Stomach (tissue), 8 donors: ENCODE measurements at regions not wholly inside any gene's neighbourhood (a gene's known extent, or its start where the extent isn't known, plus 50 kb on each side); places are given as distances from the start of the nearest gene placed in this dataset.

Experiments used
- DNase-seq, 2 donors: peaks; one replicate each; pipeline versions ENCODE4 v3.0.0 to v3.0.0-alpha.2; 2013 to 2019
- H3K27ac ChIP-seq, 5 donors: fragments of 200-600 bp in 4 of 5; sonication (generic) in 4 of 5; one replicate each; pipeline ENCODE4 v1.5.1; 2013 to 2019; ENCODE audit warnings: mild to moderate bottlenecking in 1 of 5, moderate library complexity in 1 of 5
- H3K27me3 ChIP-seq, 3 donors: fragments of 200-600 bp; sonication (generic); one replicate each; pipeline ENCODE4 v1.5.1; 2017 to 2019; ENCODE audit warnings: mixed run types in 1 of 3
- H3K36me3 ChIP-seq, 4 donors: fragments of 200-600 bp; sonication (generic); 1 replicate in 3 of 4; 2 replicates in 1 of 4; pipeline ENCODE4 v1.5.1; 2016 to 2019
- H3K4me1 ChIP-seq, 4 donors: fragments of 200-600 bp; sonication (generic); one replicate each; pipeline ENCODE4 v1.5.1; 2016 to 2019
- H3K4me3 ChIP-seq, 4 donors: fragments of 200-600 bp; sonication (generic) in 3 of 4; one replicate each; pipeline ENCODE4 v1.5.1; 2016 to 2019; ENCODE audit warnings: mild to moderate bottlenecking in 1 of 4
- H3K9me3 ChIP-seq, 4 donors: fragments of 200-600 bp; sonication (generic); one replicate each; pipeline ENCODE4 v1.5.1; 2016 to 2019
- CTCF ChIP-seq, 7 experiments: fragments of 450-650 bp in 4 of 7; fragments of 200-600 bp in 3 of 7; sonication (generic) in 3 of 7; IDR thresholded peaks; one replicate each; pipeline ENCODE4 v1.5.1; 2016 to 2019; ENCODE audit warnings: antibody characterized with exemption in 7 of 7, control low read depth in 2 of 7, mild to moderate bottlenecking in 1 of 7
- EP300 ChIP-seq: sonication (generic); formaldehyde crosslinking; IDR thresholded peaks from one replicate; pipeline ENCODE4 v1.6.1; 2017; ENCODE audit warnings: antibody characterized with exemption
- POLR2A ChIP-seq, 4 donors: fragments of 450-650 bp; IDR thresholded peaks; one replicate each; pipeline ENCODE4 v1.6.1; 2016; ENCODE audit warnings: antibody characterized with exemption in 4 of 4, control low read depth in 2 of 4, mild to moderate bottlenecking in 1 of 4, moderate library complexity in 1 of 4
- POLR2AphosphoS5 ChIP-seq, 3 donors: sonication (generic); formaldehyde crosslinking; IDR thresholded peaks; one replicate each; pipeline ENCODE4 v1.6.1; 2016; ENCODE audit warnings: antibody characterized with exemption in 3 of 3
- WGBS, 5 donors: extraction: QIAGEN DNeasy Blood & Tissue Kit in 3 of 5; methylation state at CpG; one replicate each; pipeline versions ENCODE4 v1.1.5 to v1.1.7; 2013 to 2018; 5-methylcytosine and 5-hydroxymethylcytosine counted together
- intact Hi-C: fragments of 100-400 bp; cut with DNase I; formaldehyde crosslinking; loops from one replicate; pipeline ENCODE4 v1.15.1; 2023; ENCODE audit warnings: low total_unique reads
- donor health status: healthy with polysubstance abuse.
- donor health status: Bipolar disorder and iron deficiency.
- donor health status: healthy.

- H3K4me1 ChIP-seq = peaks cover 0 to 3% (median 0%) of the 10 kb centered on the region in 4 donors
- DNase-seq = no peak
- peak overlapping the region in 2 of 5 donors; percentile 20 to 44 for H3K27ac ChIP-seq
- H3K36me3 ChIP-seq = no peaks in the 10 kb centered on the region
- WGBS, 5 donors = 43 to 60% (median 55%) methylated on average over 7 of the region's 7 CpGs
- H3K9me3 ChIP-seq = no peaks in the 10 kb centered on the region
- peak overlapping the region; percentile 22 to 33 (median 28) for H3K4me3 ChIP-seq
- intact Hi-C loops = no loop called here
- TF ChIP-seq CTCF (IDR thresholded peaks at IDR 0.05) (no peak), EP300 (no peak), POLR2AphosphoS5 (IDR thresholded peaks at IDR 0.05) (no peak), POLR2A (IDR thresholded peaks at IDR 0.05) (no peak)
- H3K27me3 ChIP-seq = no peaks in the 10 kb centered on the region
These were observed 77.5 kb upstream of the IL12A start for GRCh38 chr3:159910991-159911663.

- H3K4me1 ChIP-seq = peaks cover 0 to 3% (median 0%) of the 10 kb centered on the region in 4 donors
- no peaks in the 10 kb centered on the region for H3K9me3 ChIP-seq
- 61 to 87% (median 77%) methylated on average over 2 of the region's 2 CpGs for WGBS, 5 donors
- no peak for DNase-seq
- no peak for TF ChIP-seq EP300
- TF ChIP-seq CTCF (IDR thresholded peaks at IDR 0.05) = no peak
- TF ChIP-seq POLR2AphosphoS5 (IDR thresholded peaks at IDR 0.05) = no peak
- TF ChIP-seq POLR2A (IDR thresholded peaks at IDR 0.05) = no peak
- peak overlapping the region in 1 of 5 donors; percentile 20 for H3K27ac ChIP-seq
- no peaks in the 10 kb centered on the region for H3K27me3 ChIP-seq
- intact Hi-C loops = no loop called here
- peak overlapping the region; percentile 22 to 33 (median 28) for H3K4me3 ChIP-seq
- no peaks in the 10 kb centered on the region for H3K36me3 ChIP-seq
These were observed 77.0 kb upstream of the IL12A start for GRCh38 chr3:159911664-159912037.

- Histone ChIP-seq H3K36me3 (no peaks in the 10 kb centered on the region), H3K9me3 (no peaks in the 10 kb centered on the region), H3K4me3 (no peak overlapping the region), H3K27me3 (no peaks in the 10 kb centered on the region), H3K4me1 (peaks cover 0 to 3% (median 0%) of the 10 kb centered on the region in 4 donors), H3K27ac (no peak overlapping the region)
- 50 to 71% (median 54%) methylated on average over 1 of the region's 1 CpG for WGBS, 5 donors
- TF ChIP-seq POLR2A (IDR thresholded peaks at IDR 0.05) (no peak), POLR2AphosphoS5 (IDR thresholded peaks at IDR 0.05) (no peak), EP300 (no peak), CTCF (IDR thresholded peaks at IDR 0.05) (no peak)
- DNase-seq = no peak
- intact Hi-C loops = no loop called here
These were observed 74.8 kb upstream of the IL12A start for GRCh38 chr3:159913712-159914414.

GRCh38 chr3:159914426-159914825 lies 74.2 kb upstream of the IL12A start:
- intact Hi-C loops = no loop called here
- no peak for TF ChIP-seq POLR2A (IDR thresholded peaks at IDR 0.05)
- no peak for TF ChIP-seq EP300
- TF ChIP-seq POLR2AphosphoS5 (IDR thresholded peaks at IDR 0.05) = no peak
- TF ChIP-seq CTCF (IDR thresholded peaks at IDR 0.05) = no peak
- Histone ChIP-seq H3K4me3 (no peak overlapping the region), H3K36me3 (no peaks in the 10 kb centered on the region), H3K27me3 (no peaks in the 10 kb centered on the region), H3K27ac (no peak overlapping the region), H3K4me1 (peaks cover 0 to 3% (median 0%) of the 10 kb centered on the region in 4 donors), H3K9me3 (no peaks in the 10 kb centered on the region)
- no peak for DNase-seq
- 71 to 81% (median 78%) methylated on average over 3 of the region's 3 CpGs for WGBS, 5 donors
